BJ (cell line): ENCODE measurements at regions not wholly inside any gene's neighbourhood (a gene's known extent, or its start where the extent isn't known, plus 50 kb on each side); places are given as distances from the start of the nearest gene placed in this dataset.

Source experiments
- CTCF ChIA-PET: fragments of 350-600 bp; formaldehyde crosslinking; extraction: SDS; loops from one replicate; lab custom pipeline; 2021; ENCODE audit warnings: antibody characterized with exemption, inconsistent platforms; lab: Yijun Ruan, JAX
- POLR2A ChIA-PET: fragments of 300-600 bp; sonication (Branson Sonifier 250); formaldehyde crosslinking; extraction: SDS; loops from one replicate; lab custom pipeline; 2021; ENCODE audit warnings: antibody characterized with exemption; lab: Charles Lee
- DNase-seq: peaks from one replicate; pipeline ENCODE4 v3.0.0-alpha.2; 2011; ENCODE audit warnings: low read depth
- H3K27me3 ChIP-seq: 2 replicates; pipeline ENCODE4 v1.6.0; 2011; ENCODE audit warnings: low read length; ENCODE audit not compliant: control insufficient read depth, insufficient read depth
- H3K36me3 ChIP-seq: 2 replicates; pipeline ENCODE4 v1.5.1; 2011; ENCODE audit warnings: low read length; ENCODE audit not compliant: control insufficient read depth, insufficient read depth
- H3K4me3 ChIP-seq: 2 replicates; pipeline ENCODE4 v1.5.1; 2011; ENCODE audit warnings: low read depth, mild to moderate bottlenecking, control low read depth, low read length
- TF ChIP-seq, protein P1 (sequence below): IDR thresholded peaks from 2 replicates; pipeline ENCODE4 v1.5.1; 2011; ENCODE audit warnings: low read depth, mild to moderate bottlenecking, control low read depth, inconsistent platforms, low read length, moderate library complexity; ENCODE audit not compliant: insufficient read depth

DNA sequence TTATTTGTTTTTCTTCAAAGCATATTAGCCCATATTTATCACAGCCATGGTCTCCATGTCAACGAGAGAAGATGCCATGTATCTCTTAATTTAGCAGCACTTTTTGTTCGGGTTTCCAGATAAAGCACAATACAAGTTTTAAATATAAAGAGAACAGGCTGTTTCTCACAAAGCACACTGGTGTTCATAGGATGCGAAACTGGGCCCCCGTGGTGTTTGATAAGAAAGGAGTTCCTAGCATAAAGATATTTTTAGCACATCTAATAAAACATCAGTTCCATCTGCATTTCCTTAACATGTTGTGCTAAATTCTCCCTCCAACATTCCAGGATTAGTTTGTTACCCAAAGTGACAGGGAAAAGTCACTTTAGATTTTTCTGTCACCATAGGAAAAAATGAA is 72.4 kb upstream of the EDNRB start:
- CTCF ChIA-PET = no interaction called here
- TF ChIP-seq, protein P1, sequence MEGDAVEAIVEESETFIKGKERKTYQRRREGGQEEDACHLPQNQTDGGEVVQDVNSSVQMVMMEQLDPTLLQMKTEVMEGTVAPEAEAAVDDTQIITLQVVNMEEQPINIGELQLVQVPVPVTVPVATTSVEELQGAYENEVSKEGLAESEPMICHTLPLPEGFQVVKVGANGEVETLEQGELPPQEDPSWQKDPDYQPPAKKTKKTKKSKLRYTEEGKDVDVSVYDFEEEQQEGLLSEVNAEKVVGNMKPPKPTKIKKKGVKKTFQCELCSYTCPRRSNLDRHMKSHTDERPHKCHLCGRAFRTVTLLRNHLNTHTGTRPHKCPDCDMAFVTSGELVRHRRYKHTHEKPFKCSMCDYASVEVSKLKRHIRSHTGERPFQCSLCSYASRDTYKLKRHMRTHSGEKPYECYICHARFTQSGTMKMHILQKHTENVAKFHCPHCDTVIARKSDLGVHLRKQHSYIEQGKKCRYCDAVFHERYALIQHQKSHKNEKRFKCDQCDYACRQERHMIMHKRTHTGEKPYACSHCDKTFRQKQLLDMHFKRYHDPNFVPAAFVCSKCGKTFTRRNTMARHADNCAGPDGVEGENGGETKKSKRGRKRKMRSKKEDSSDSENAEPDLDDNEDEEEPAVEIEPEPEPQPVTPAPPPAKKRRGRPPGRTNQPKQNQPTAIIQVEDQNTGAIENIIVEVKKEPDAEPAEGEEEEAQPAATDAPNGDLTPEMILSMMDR = no peak
- Histone ChIP-seq H3K4me3 (no peak overlapping the region), H3K36me3 (no peaks in the 10 kb centered on the region), H3K27me3 (no peaks in the 10 kb centered on the region)
- no peak for DNase-seq
- POLR2A ChIA-PET = no interaction called here

DNA sequence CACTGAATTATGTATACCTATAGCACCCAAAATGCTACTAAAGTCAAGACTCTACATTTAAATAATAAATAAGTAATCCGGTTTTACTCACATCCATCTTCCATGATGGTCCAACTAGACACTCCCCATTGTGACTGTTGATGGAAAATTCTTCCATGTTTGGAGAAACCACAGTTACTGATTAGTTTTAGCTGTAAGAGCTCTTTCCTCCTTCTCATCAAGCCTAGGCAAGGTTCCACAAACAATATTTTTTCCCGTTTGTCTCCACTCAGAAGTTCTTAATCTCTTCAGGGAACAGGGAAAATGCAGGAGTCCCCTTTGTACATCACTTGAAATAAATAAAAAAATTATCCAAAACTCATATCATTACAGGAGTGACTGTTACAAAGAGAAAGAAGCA is 70.7 kb upstream of the EDNRB start:
- Histone ChIP-seq H3K27me3 (no peaks in the 10 kb centered on the region), H3K4me3 (no peak overlapping the region), H3K36me3 (no peaks in the 10 kb centered on the region)
- ChIA-PET POLR2A (no interaction called here), CTCF (no interaction called here)
- DNase-seq = no peak
- TF ChIP-seq, protein P1 = no peak

DNA sequence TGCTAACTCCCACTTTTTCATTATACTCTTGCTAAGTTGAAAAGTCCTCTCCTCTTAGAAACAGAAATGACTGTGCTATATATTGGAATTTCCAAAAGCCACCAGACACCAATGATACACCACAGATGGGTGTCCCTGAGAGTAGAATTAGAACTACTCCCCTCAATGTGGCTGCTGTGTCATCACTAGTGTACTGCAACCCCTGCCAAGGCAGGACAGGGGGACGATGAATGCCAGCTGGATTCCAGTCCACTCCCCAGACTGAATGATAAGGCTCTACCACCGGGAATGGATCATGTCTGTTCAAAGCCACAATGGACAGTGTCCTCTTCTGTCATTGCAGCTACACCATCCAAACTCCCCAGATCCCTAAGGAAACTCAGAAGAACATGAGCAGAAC is 69.7 kb upstream of the EDNRB start:
- DNase-seq = no peak
- ChIA-PET CTCF (no interaction called here), POLR2A (no interaction called here)
- Histone ChIP-seq H3K27me3 (no peaks in the 10 kb centered on the region), H3K36me3 (no peaks in the 10 kb centered on the region), H3K4me3 (no peak overlapping the region)
- TF ChIP-seq, protein P1 = no peak

DNA sequence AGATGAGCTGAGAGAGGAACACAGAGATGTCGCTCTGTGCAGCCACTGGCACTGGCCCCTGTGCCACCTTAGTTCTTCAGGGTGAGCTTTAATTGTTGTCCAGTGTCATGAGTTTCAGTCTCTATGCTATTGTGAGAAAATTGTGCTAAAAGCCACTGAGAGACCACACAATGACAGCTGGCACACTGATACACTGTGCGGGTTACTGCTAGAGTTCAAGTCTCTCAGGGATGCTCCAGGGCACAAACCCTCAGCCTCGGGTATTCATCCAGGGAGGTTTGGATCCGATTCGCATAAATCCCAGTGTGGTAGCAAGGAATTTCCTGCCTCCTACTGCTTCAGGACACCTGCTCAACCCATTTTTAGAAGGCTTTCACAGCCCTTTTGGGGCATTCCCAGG is 68.1 kb upstream of the EDNRB start:
- ChIA-PET POLR2A (no interaction called here), CTCF (no interaction called here)
- no peak for DNase-seq
- H3K4me3 ChIP-seq = no peak overlapping the region
- TF ChIP-seq, protein P1 = no peak
- no peaks in the 10 kb centered on the region for H3K36me3 ChIP-seq
- H3K27me3 ChIP-seq = no peaks in the 10 kb centered on the region

DNA sequence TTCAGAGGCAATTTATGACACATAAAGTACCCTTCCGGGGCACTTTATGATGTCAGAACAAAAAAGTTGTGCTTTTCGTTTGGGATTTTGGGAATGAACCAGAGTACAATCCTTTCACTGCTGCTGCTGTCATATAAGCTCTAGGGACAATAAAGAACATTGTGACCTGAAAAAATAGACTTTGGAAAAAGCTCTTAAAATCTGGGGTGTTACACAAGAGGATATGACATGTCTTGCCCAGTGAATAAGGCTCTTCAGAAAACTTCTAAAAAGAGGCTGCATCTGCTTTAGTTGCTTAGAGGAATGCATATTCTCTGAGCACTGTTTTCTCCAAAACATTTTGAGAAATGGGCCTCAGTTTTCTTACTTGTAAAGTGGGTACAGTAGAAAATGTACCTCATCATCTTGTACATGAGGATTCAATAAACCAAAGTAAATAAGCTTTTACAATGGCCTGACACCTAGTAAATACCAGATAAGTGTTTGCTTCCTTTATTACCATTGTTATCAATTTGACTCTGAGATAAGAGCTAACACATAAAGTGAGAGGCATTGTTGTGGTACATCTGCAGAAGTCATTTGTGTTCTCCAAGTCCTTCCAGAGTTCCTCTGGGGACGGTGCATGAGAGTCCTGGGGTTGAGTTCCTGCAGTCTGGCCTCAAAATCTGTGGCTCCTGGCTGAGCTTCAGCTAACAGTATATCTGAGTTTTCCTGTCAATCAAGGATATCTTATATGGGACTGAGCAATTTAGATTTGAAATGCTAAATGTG is 67.4 kb upstream of the EDNRB start:
- H3K36me3 ChIP-seq = no peaks in the 10 kb centered on the region
- ChIA-PET CTCF (no interaction called here), POLR2A (no interaction called here)
- TF ChIP-seq, protein P1 = no peak
- no peak overlapping the region for H3K4me3 ChIP-seq
- no peaks in the 10 kb centered on the region for H3K27me3 ChIP-seq
- no peak for DNase-seq
